ENCODE measurements at regions not wholly inside any gene's neighbourhood (a gene's known extent, or its start where the extent isn't known, plus 50 kb on each side); places are given as distances from the start of the nearest gene placed in this dataset.

- ATAC-seq (ENCODE audit: low read depth) (no peak), DNase-seq (no peak)
- Mint-ChIP-seq H3K4me1 (no peaks in the 10 kb centered on the region), H3K9me3 (ENCODE audit: insufficient read depth) (no peaks in the 10 kb centered on the region), H3K4me3 (no peak overlapping the region), H3K27ac (no peak overlapping the region), H3K27me3 (no peaks in the 10 kb centered on the region)
- Histone ChIP-seq H4K20me1 (ENCODE audit: control insufficient read depth, insufficient read depth, low read length, poor library complexity, severe bottlenecking) (no peaks in the 10 kb centered on the region), H3K4me1 (ENCODE audit: control insufficient read depth in 2 of 2, insufficient read depth in 2 of 2, low read length in 2 of 2) (no peaks in the 10 kb centered on the region), H3K4me2 (replicated peaks; ENCODE audit: low read depth, low read length, poor library complexity, severe bottlenecking) (no peak overlapping the region), H3K36me3 (replicated peaks in 1 of 2; ENCODE audit: control extremely low read depth in 1 of 2, control insufficient read depth in 1 of 2, extremely low read depth in 1 of 2, insufficient read depth in 2 of 2, low read length in 1 of 2) (no peaks in the 10 kb centered on the region), H3K4me3 (ENCODE audit: control extremely low read depth in 1 of 5, extremely low read depth in 1 of 5, insufficient read depth in 1 of 5, low read depth in 2 of 5, low read length in 4 of 5) (no peak overlapping the region), H2AFZ (ENCODE audit: insufficient read depth, low read depth, low read length, poor library complexity, severe bottlenecking) (no peak overlapping the region), H3K27me3 (replicated peaks in 1 of 4; ENCODE audit: control extremely low read depth in 1 of 4, control insufficient read depth in 3 of 4, insufficient read depth in 4 of 4, low read length in 3 of 4) (no peaks in the 10 kb centered on the region), H3K9ac (ENCODE audit: low read length) (no peak overlapping the region), H3K79me2 (ENCODE audit: control insufficient read depth, insufficient read depth, low read length) (no peaks in the 10 kb centered on the region), H3K9me3 (ENCODE audit: control extremely low read depth in 1 of 3, control insufficient read depth in 2 of 3, insufficient read depth in 1 of 3, low read length in 2 of 3) (no peaks in the 10 kb centered on the region), H3K27ac (ENCODE audit: low read length in 2 of 2) (no peak overlapping the region)
- no CpG with 5 or more reads among the region's 1 CpG for WGBS (ENCODE audit: insufficient coverage)
- intact Hi-C loops (cut with micrococcal nuclease): no loop called here
- CTCF ChIA-PET: no interaction called here
- POLR2A ChIA-PET: no interaction called here
- no peak for TF ChIP-seq EZH2 (IDR thresholded peaks at IDR 0.05; ENCODE audit: borderline replicate concordance, insufficient read depth, low read depth, low read length, poor library complexity, severe bottlenecking)
- TF ChIP-seq, protein P1, sequence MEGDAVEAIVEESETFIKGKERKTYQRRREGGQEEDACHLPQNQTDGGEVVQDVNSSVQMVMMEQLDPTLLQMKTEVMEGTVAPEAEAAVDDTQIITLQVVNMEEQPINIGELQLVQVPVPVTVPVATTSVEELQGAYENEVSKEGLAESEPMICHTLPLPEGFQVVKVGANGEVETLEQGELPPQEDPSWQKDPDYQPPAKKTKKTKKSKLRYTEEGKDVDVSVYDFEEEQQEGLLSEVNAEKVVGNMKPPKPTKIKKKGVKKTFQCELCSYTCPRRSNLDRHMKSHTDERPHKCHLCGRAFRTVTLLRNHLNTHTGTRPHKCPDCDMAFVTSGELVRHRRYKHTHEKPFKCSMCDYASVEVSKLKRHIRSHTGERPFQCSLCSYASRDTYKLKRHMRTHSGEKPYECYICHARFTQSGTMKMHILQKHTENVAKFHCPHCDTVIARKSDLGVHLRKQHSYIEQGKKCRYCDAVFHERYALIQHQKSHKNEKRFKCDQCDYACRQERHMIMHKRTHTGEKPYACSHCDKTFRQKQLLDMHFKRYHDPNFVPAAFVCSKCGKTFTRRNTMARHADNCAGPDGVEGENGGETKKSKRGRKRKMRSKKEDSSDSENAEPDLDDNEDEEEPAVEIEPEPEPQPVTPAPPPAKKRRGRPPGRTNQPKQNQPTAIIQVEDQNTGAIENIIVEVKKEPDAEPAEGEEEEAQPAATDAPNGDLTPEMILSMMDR (IDR thresholded peaks at IDR 0.05): no peak
Measured at GRCh38 chr3:86230762-86231161, 760.2 kb downstream of the VGLL3 start.

- Mint-ChIP-seq H3K4me3 (no peak overlapping the region), H3K27me3 (no peaks in the 10 kb centered on the region), H3K9me3 (ENCODE audit: insufficient read depth) (no peaks in the 10 kb centered on the region), H3K27ac (no peak overlapping the region), H3K4me1 (no peaks in the 10 kb centered on the region)
- intact Hi-C loops (cut with micrococcal nuclease): no loop called here
- ChIA-PET CTCF (no interaction called here), POLR2A (no interaction called here)
- Histone ChIP-seq H3K4me1 (ENCODE audit: control insufficient read depth in 2 of 2, insufficient read depth in 2 of 2, low read length in 2 of 2) (no peaks in the 10 kb centered on the region), H3K27me3 (replicated peaks in 1 of 4; ENCODE audit: control extremely low read depth in 1 of 4, control insufficient read depth in 3 of 4, insufficient read depth in 4 of 4, low read length in 3 of 4) (no peaks in the 10 kb centered on the region), H2AFZ (ENCODE audit: insufficient read depth, low read depth, low read length, poor library complexity, severe bottlenecking) (no peak overlapping the region), H3K27ac (ENCODE audit: low read length in 2 of 2) (no peak overlapping the region), H3K79me2 (ENCODE audit: control insufficient read depth, insufficient read depth, low read length) (no peaks in the 10 kb centered on the region), H3K9ac (ENCODE audit: low read length) (no peak overlapping the region), H3K36me3 (replicated peaks in 1 of 2; ENCODE audit: control extremely low read depth in 1 of 2, control insufficient read depth in 1 of 2, extremely low read depth in 1 of 2, insufficient read depth in 2 of 2, low read length in 1 of 2) (no peaks in the 10 kb centered on the region), H4K20me1 (ENCODE audit: control insufficient read depth, insufficient read depth, low read length, poor library complexity, severe bottlenecking) (no peaks in the 10 kb centered on the region), H3K4me2 (replicated peaks; ENCODE audit: low read depth, low read length, poor library complexity, severe bottlenecking) (no peak overlapping the region), H3K4me3 (ENCODE audit: control extremely low read depth in 1 of 5, extremely low read depth in 1 of 5, insufficient read depth in 1 of 5, low read depth in 2 of 5, low read length in 4 of 5) (no peak overlapping the region), H3K9me3 (ENCODE audit: control extremely low read depth in 1 of 3, control insufficient read depth in 2 of 3, insufficient read depth in 1 of 3, low read length in 2 of 3) (no peaks in the 10 kb centered on the region)
- ATAC-seq (ENCODE audit: low read depth) (no peak), DNase-seq (no peak)
- WGBS (ENCODE audit: insufficient coverage): no CpG with 5 or more reads among the region's 2 CpGs
- TF ChIP-seq EZH2 (IDR thresholded peaks at IDR 0.05; ENCODE audit: borderline replicate concordance, insufficient read depth, low read depth, low read length, poor library complexity, severe bottlenecking): no peak
- TF ChIP-seq, protein P1 (IDR thresholded peaks at IDR 0.05): no peak
Measured at GRCh38 chr3:86229775-86230094, 761.2 kb downstream of the VGLL3 start.
